Activated CD8-positive, alpha-beta memory T cell treated with anti-CD3 and anti-CD28 coated beads, Interleukin-2, amount 50 U/mL, for 24 hours (primary cell): ENCODE measurements at regions not wholly inside any gene's neighbourhood (a gene's known extent, or its start where the extent isn't known, plus 50 kb on each side); places are given as distances from the start of the nearest gene placed in this dataset.
A peak's percentile ranks its signal among the peaks of the same experiment; 100 is the strongest.

Experiments
- DNase-seq: peaks from one replicate; pipeline ENCODE4 v3.0.0-alpha.2; 2020; ENCODE audit errors: extremely low read depth

GRCh38 chr15:66848686-66849392 is 146.8 kb downstream of the SMAD6 start:
- DNase-seq: no peak

- DNase-seq: no peak
These were observed 147.3 kb downstream of the SMAD6 start for GRCh38 chr15:66849393-66849745.

- DNase-seq: no peak
These were observed 147.7 kb downstream of the SMAD6 start for GRCh38 chr15:66849746-66850077.

GRCh38 chr15:66850078-66850991 is 148.3 kb downstream of the SMAD6 start:
- DNase-seq: no peak

GRCh38 chr15:66850996-66851310 is 148.9 kb downstream of the SMAD6 start:
- DNase-seq: no peak

- peak; percentile 40 for DNase-seq
These were observed 149.5 kb downstream of the SMAD6 start for GRCh38 chr15:66851311-66852063.

- DNase-seq: no peak
These were observed 150.2 kb downstream of the SMAD6 start for GRCh38 chr15:66852064-66852905.

GRCh38 chr15:66854012-66854965 is 152.3 kb downstream of the SMAD6 start:
- DNase-seq: no peak

- DNase-seq: no peak
These were observed 153.0 kb downstream of the SMAD6 start for GRCh38 chr15:66855041-66855440.

- no peak for DNase-seq
These were observed 155.7 kb downstream of the SMAD6 start for GRCh38 chr15:66857694-66858093.

- no peak for DNase-seq
These were observed 156.6 kb downstream of the SMAD6 start for GRCh38 chr15:66858423-66859207.

GRCh38 chr15:66859688-66860253 is 157.7 kb downstream of the SMAD6 start:
- no peak for DNase-seq

- no peak for DNase-seq
These were observed 158.8 kb downstream of the SMAD6 start for GRCh38 chr15:66860844-66861243.

- no peak for DNase-seq
These were observed 160.3 kb downstream of the SMAD6 start for GRCh38 chr15:66862111-66862939.

GRCh38 chr15:66862940-66863335 is 160.9 kb downstream of the SMAD6 start:
- peak; percentile 49 for DNase-seq

- no peak for DNase-seq
These were observed 161.5 kb downstream of the SMAD6 start for GRCh38 chr15:66863390-66864085.

GRCh38 chr15:66864086-66864830 is 162.2 kb downstream of the SMAD6 start:
- DNase-seq: no peak
